ENCODE measurements at regions not wholly inside any gene's neighbourhood (a gene's known extent, or its start where the extent isn't known, plus 50 kb on each side); places are given as distances from the start of the nearest gene placed in this dataset.

- intact Hi-C loops (cut with micrococcal nuclease): no loop called here
- no peak overlapping the region for H3K4me3 Mint-ChIP-seq
- no peaks in the 10 kb centered on the region for H3K27me3 Mint-ChIP-seq
- H3K4me1 Mint-ChIP-seq (ENCODE audit: low read depth): no peaks in the 10 kb centered on the region
- no peaks in the 10 kb centered on the region for H3K9me3 Mint-ChIP-seq
- H3K36me3 Mint-ChIP-seq (ENCODE audit: low read depth): no peaks in the 10 kb centered on the region
- H3K27ac Mint-ChIP-seq: no peak overlapping the region
Measured at GRCh38 chr7:40996233-40996677, 706.6 kb downstream of the INHBA start.

- no peaks in the 10 kb centered on the region for H3K9me3 Mint-ChIP-seq
- H3K27me3 Mint-ChIP-seq: no peaks in the 10 kb centered on the region
- H3K4me3 Mint-ChIP-seq: no peak overlapping the region
- intact Hi-C loops (cut with micrococcal nuclease): no loop called here
- no peaks in the 10 kb centered on the region for H3K36me3 Mint-ChIP-seq (ENCODE audit: low read depth)
- H3K4me1 Mint-ChIP-seq (ENCODE audit: low read depth): no peaks in the 10 kb centered on the region
- no peak overlapping the region for H3K27ac Mint-ChIP-seq
Measured at GRCh38 chr7:40990841-40991240, 712.0 kb downstream of the INHBA start.

- intact Hi-C loops (cut with micrococcal nuclease): no loop called here
- Mint-ChIP-seq H3K27ac (no peak overlapping the region), H3K36me3 (ENCODE audit: low read depth) (no peaks in the 10 kb centered on the region), H3K9me3 (no peaks in the 10 kb centered on the region), H3K4me3 (no peak overlapping the region), H3K4me1 (ENCODE audit: low read depth) (no peaks in the 10 kb centered on the region), H3K27me3 (no peaks in the 10 kb centered on the region)
Measured at GRCh38 chr7:40987571-40987970, 715.3 kb downstream of the INHBA start.

GRCh38 chr7:40986351-40986873, 716.5 kb downstream of the INHBA start:
- Mint-ChIP-seq H3K27me3 (no peaks in the 10 kb centered on the region), H3K27ac (no peak overlapping the region), H3K9me3 (peaks cover 5% of the 10 kb centered on the region), H3K4me1 (ENCODE audit: low read depth) (no peaks in the 10 kb centered on the region), H3K4me3 (no peak overlapping the region), H3K36me3 (ENCODE audit: low read depth) (no peaks in the 10 kb centered on the region)
- intact Hi-C loops (cut with micrococcal nuclease): no loop called here

- intact Hi-C loops (cut with micrococcal nuclease): no loop called here
- peaks cover 7% of the 10 kb centered on the region for H3K9me3 Mint-ChIP-seq
Measured at GRCh38 chr7:40983111-40983510, 719.8 kb downstream of the INHBA start.

GRCh38 chr7:40979296-40979695, 723.6 kb downstream of the INHBA start:
- Mint-ChIP-seq H3K4me3 (no peak overlapping the region), H3K27me3 (no peaks in the 10 kb centered on the region), H3K36me3 (ENCODE audit: low read depth) (no peaks in the 10 kb centered on the region), H3K27ac (no peak overlapping the region), H3K4me1 (ENCODE audit: low read depth) (no peaks in the 10 kb centered on the region), H3K9me3 (peaks cover 7% of the 10 kb centered on the region)
- intact Hi-C loops (cut with micrococcal nuclease): no loop called here

More at GRCh38 chr7:40983111-40983510, 719.8 kb downstream of the INHBA start:
- Mint-ChIP-seq H3K4me3 (no peak overlapping the region), H3K27ac (no peak overlapping the region), H3K27me3 (no peaks in the 10 kb centered on the region), H3K4me1 (ENCODE audit: low read depth) (no peaks in the 10 kb centered on the region), H3K36me3 (ENCODE audit: low read depth) (no peaks in the 10 kb centered on the region)

DNA sequence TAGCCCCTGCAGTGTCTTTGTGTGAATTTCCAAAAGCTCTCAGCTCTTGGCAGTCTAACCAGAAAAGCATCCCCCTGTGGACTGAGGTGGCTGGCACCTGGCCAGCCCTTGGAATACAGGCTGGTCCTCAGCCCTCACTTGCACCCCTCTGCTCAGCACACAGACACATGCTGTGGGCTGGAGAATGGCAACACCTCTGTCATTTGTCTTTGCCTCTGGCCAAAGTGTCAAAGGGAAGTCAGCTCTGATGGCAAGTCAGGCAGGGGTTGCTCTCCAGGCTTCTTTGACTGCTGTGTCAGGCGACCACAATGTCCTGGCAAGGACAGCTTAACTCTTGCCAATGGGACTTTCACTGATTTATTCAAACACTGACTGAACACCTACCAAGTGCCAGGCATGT, 724.8 kb downstream of the INHBA start:
- peaks cover 7% of the 10 kb centered on the region for H3K9me3 Mint-ChIP-seq
- H3K27ac Mint-ChIP-seq: no peak overlapping the region
- intact Hi-C loops (cut with micrococcal nuclease): no loop called here
- H3K4me3 Mint-ChIP-seq: no peak overlapping the region
- H3K4me1 Mint-ChIP-seq (ENCODE audit: low read depth): no peaks in the 10 kb centered on the region
- no peaks in the 10 kb centered on the region for H3K27me3 Mint-ChIP-seq
- H3K36me3 Mint-ChIP-seq (ENCODE audit: low read depth): no peaks in the 10 kb centered on the region

DNA sequence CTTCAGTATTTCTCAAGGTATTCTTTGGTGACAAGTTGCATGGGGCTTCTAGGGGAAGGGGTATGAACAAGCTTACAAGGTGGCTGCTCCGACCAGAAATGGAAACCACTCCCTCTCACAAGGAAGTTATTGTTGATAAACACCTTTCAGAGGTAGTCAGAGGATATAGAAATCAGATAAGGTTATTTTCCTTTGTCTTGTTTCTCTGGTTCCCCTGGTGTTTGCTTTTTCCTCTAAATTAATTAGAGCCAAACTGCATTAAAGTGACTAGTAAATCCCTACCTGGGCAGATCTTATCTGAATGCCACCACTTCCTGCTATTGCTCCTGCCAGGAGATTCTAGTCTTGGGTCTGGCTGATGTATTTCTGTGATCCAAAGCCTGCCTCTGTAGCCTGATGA, 725.4 kb downstream of the INHBA start:
- Mint-ChIP-seq H3K27me3 (no peaks in the 10 kb centered on the region), H3K9me3 (peaks cover 7% of the 10 kb centered on the region), H3K27ac (no peak overlapping the region), H3K4me1 (ENCODE audit: low read depth) (no peaks in the 10 kb centered on the region), H3K4me3 (no peak overlapping the region), H3K36me3 (ENCODE audit: low read depth) (no peaks in the 10 kb centered on the region)
- intact Hi-C loops (cut with micrococcal nuclease): no loop called here

DNA sequence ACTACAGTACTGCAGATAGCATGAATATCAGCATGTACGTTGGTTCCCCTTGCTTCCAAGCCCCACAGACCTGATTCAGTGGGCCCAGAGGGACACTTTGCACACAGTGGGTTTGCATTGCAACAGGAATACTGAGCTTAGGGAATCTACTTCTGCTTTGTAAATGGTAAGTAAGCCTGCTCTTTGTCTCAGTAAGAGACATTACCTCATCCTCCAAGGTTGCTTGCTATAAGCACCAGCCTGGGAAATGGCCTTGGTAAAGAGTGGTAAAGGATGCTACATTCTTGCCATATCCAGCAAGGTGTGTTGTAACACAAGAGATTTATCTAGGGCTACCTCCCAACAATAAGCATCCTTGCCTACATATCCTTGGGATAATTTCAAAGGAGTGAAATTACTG, 730.5 kb downstream of the INHBA start:
- Mint-ChIP-seq H3K4me3 (no peak overlapping the region), H3K4me1 (ENCODE audit: low read depth) (no peaks in the 10 kb centered on the region), H3K36me3 (ENCODE audit: low read depth) (no peaks in the 10 kb centered on the region), H3K27ac (no peak overlapping the region), H3K9me3 (no peaks in the 10 kb centered on the region), H3K27me3 (no peaks in the 10 kb centered on the region)
- intact Hi-C loops (cut with micrococcal nuclease): no loop called here

DNA sequence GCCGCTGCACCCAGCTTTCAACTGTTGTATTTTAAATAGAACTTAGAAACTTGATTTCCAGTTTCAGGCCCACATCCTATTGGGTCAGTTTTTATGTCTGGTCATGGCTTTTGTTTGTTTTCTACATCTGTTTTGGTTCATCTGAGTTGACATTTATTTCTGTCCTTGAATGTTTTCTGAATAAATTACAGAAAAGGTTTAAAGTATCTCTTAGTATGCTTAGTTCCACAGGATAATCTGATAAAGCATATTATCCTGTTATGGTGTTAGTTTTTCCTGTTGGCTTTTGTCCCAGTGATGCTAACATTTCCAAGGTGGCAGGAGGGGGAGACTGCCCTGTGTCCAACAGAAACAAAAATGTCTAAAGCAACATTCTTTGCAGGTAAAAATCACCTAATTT, 733.2 kb downstream of the INHBA start:
- Mint-ChIP-seq H3K27me3 (no peaks in the 10 kb centered on the region), H3K4me1 (ENCODE audit: low read depth) (no peaks in the 10 kb centered on the region), H3K4me3 (no peak overlapping the region), H3K9me3 (no peaks in the 10 kb centered on the region), H3K36me3 (ENCODE audit: low read depth) (no peaks in the 10 kb centered on the region), H3K27ac (no peak overlapping the region)
- intact Hi-C loops (cut with micrococcal nuclease): no loop called here

GRCh38 chr7:40966693-40967092, 736.2 kb downstream of the INHBA start:
- Mint-ChIP-seq H3K4me3 (no peak overlapping the region), H3K9me3 (peaks cover 6% of the 10 kb centered on the region), H3K36me3 (ENCODE audit: low read depth) (no peaks in the 10 kb centered on the region), H3K27ac (no peak overlapping the region), H3K4me1 (ENCODE audit: low read depth) (no peaks in the 10 kb centered on the region), H3K27me3 (no peaks in the 10 kb centered on the region)
- intact Hi-C loops (cut with micrococcal nuclease): no loop called here

GRCh38 chr7:40965774-40966173, 737.1 kb downstream of the INHBA start:
- intact Hi-C loops (cut with micrococcal nuclease): no loop called here
- Mint-ChIP-seq H3K4me1 (ENCODE audit: low read depth) (no peaks in the 10 kb centered on the region), H3K36me3 (ENCODE audit: low read depth) (no peaks in the 10 kb centered on the region), H3K27ac (no peak overlapping the region), H3K27me3 (no peaks in the 10 kb centered on the region), H3K9me3 (peaks cover 11% of the 10 kb centered on the region), H3K4me3 (no peak overlapping the region)

- intact Hi-C loops (cut with micrococcal nuclease): no loop called here
- Mint-ChIP-seq H3K27ac (no peak overlapping the region), H3K4me1 (ENCODE audit: low read depth) (no peaks in the 10 kb centered on the region), H3K9me3 (peaks cover 11% of the 10 kb centered on the region), H3K4me3 (no peak overlapping the region), H3K27me3 (no peaks in the 10 kb centered on the region), H3K36me3 (ENCODE audit: low read depth) (no peaks in the 10 kb centered on the region)
Measured at GRCh38 chr7:40965016-40965415, 737.9 kb downstream of the INHBA start.

DNA sequence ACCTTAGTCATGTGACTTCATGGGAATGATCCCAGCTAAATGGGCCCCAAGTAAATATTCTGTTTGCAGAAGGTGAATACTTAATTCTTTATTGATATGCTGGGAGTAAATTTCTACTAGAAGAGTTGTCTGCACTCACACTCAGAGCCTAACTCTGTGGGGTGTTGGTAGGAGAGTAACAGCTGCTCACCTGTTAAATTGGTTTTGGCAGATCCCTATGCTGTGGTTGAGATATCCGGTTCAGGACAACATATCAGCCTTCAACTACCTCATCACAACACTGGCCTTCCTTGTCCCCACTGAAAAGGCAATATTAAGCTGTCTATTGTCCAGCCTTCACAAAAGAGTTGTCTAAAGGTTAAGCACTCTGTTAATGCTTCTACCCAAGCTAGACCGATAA, 738.3 kb downstream of the INHBA start:
- Mint-ChIP-seq H3K36me3 (ENCODE audit: low read depth) (no peaks in the 10 kb centered on the region), H3K27me3 (no peaks in the 10 kb centered on the region), H3K27ac (no peak overlapping the region), H3K4me3 (no peak overlapping the region), H3K4me1 (ENCODE audit: low read depth) (no peaks in the 10 kb centered on the region), H3K9me3 (peaks cover 11% of the 10 kb centered on the region)
- intact Hi-C loops (cut with micrococcal nuclease): no loop called here

DNA sequence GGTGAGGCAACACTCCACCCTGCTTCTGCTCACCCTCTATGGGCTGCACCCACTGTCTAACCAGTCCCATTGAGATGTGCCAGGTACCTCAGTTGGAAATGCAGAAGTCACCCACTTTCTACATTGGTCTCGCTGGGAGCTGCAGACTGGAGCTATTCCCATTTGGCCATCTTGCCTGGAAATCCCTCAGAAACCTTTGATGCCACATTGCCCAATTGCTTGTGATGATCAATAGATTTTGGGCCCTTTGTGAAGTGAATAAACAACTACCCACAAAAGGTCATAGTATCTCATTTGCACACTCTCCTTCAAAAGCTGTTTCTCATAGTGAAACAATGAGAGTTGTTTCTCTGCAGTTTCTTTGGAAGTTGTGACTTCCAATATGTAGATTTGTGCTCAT, 742.9 kb downstream of the INHBA start:
- Mint-ChIP-seq H3K27ac (no peak overlapping the region), H3K27me3 (no peaks in the 10 kb centered on the region), H3K36me3 (ENCODE audit: low read depth) (no peaks in the 10 kb centered on the region), H3K4me1 (ENCODE audit: low read depth) (no peaks in the 10 kb centered on the region), H3K4me3 (no peak overlapping the region), H3K9me3 (peaks cover 46% of the 10 kb centered on the region)
- intact Hi-C loops (cut with micrococcal nuclease): no loop called here
